Activated CD4-positive, alpha-beta T cell treated with anti-CD3 and anti-CD28 coated beads for 4 hours (primary cell): ENCODE measurements at regions not wholly inside any gene's neighbourhood (a gene's known extent, or its start where the extent isn't known, plus 50 kb on each side); places are given as distances from the start of the nearest gene placed in this dataset.

Experiments
- DNase-seq, 2 donors: peaks; one replicate each; pipeline ENCODE4 v3.0.0-alpha.2; 2020

DNA sequence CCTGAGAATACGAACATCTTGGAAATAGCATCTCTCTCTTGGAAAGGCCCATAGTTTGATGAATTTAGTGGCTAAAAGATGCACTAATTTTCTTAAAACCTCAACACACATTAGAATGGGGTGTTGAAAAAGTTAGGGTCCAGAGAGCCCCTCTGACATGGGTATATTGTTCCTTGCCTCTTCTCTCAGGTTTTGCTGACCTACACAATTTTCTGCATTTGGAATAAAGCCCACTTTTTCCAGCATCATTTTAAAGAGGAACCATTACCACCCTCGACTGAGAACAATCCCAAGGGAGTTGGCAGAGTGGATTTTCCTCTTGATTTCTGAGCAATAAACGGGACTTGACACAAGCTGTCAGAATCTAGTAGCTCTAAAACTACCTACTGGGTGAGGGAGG, 156.1 kb downstream of the PMP22 start:
- no peak for DNase-seq

- DNase-seq = no peak
Observed at GRCh38 chr17:15106540-15106939, 158.6 kb downstream of the PMP22 start.

DNA sequence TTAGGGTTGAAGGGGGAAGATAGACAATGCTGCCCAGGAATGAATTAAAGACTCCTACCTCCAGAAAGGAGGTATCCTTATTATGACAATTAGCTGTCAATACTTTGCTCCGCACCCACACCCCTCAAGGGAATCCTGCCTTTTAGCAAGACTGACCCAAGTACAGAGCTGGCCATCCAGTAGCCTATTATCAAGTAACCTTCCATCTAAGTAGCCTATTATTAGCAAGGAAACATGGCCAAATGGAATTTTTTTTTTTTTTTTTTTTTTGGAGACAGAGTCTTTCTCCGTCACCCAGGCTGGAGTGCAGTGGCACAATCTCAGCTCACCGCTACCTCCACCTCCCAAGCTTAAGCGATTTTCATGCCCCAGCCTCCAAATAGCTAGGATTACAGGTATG, 161.3 kb downstream of the PMP22 start:
- no peak for DNase-seq

DNA sequence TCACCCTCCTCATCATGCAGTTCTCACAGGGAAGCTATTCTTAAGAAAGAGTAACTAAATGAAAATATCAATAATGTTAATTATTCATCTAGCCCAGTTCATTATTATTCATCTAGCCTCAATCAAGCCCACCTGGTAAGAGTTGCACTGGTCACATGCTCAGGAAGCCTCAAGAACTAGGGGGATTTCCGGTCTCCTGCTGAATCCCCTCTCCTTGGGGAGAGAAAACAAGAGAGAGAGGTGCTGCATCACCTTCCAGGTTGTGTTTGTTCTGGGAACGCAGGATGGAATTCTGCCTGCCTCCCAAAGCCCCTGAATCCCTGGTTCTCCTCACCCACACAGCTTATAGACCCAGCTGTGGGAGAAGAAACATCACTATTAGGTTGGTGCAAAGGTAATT, 164.0 kb downstream of the PMP22 start:
- DNase-seq = no peak

DNA sequence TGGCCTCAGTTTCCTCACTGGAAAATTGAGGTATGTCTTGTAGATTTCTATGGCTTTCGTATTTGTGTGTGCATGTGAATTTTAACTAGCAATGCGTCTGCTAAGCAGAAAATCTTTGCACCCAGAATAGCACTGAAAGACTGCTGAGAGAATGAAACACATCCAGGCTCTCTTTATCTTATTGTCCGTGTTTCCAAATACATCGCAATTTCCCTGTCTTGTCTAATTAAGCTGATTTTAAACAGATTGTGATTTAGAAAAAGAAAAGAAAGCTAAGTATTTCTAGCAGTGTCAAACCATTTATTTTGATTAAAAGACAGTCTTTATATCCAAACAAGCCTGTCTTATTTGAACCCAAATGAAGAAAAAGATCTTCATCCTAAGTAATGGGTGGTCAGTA, 168.6 kb downstream of the PMP22 start:
- DNase-seq = no peak

DNA sequence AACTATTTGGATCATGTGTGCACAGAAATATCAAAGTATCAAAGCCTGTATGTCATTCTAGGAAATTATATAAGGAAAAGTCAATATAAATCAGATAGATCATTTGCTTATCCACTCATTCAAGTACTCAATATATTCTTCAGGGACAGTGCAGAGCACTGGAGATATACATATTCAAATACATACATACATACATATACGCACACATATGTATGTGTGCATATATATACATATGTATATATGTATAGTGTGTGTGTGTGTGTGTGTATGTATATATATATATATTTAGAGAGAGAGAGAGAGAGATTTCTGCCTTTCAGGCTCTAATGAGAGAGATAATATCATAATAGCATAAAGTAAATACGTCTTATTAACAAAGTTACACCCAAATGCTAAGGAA, 169.2 kb downstream of the PMP22 start:
- no peak for DNase-seq

DNA sequence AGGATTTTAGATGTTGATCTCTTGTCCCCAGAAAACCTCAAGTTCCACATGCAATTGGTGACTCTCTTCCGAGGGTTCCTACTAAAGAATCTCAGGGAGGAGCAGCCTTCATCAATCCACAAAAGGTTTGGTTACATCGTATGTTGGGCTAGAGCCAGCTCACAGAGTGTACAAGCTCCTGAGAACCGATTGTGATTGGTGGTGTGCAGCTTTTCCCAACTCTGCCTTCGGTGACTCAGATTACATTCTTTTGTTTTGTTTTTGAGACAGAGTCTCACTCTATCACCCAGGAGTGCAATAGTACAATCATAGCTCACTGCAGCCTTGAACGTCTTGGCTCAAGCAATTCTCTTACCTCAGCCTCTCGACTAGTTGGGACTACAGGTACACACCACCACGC, 172.4 kb downstream of the PMP22 start:
- no peak for DNase-seq

DNA sequence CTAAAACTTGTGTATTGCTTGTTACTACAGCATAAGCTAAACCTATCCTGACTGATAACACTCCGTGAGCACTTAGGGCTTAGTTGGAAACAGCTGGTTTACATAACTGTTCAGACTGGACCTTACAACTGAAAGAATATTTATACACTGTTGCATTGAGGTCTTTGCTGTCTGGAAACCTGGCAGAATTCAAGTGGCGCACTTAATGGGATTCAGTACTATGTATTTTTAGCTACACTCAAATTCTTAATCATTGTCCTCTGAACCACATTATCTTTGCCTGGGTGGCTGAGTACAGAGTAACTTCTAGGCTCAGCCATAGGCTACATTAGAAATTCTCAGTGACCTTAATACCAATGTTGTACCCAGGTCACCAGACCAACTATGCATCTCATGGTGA, 172.9 kb downstream of the PMP22 start:
- no peak for DNase-seq

GRCh38 chr17:15091825-15092224, 173.3 kb downstream of the PMP22 start:
- DNase-seq = no peak

DNA sequence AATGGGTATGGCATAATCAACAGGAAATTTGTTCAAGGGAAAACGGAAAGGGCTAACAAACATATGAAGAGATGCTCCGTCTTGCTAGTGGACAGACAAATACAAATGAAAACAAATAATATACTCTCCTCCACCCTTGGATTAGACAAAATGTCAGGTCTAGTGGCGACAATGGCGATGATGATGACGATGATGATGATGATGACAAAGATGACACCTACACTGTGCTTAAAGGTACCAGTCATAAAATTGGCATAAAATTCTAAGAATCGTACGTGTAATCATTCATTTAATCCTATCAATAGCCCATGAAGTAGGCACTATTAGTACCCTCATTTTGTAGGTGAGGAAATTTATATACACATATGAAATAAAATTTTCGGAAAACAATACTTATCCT, 174.6 kb downstream of the PMP22 start:
- no peak for DNase-seq

DNA sequence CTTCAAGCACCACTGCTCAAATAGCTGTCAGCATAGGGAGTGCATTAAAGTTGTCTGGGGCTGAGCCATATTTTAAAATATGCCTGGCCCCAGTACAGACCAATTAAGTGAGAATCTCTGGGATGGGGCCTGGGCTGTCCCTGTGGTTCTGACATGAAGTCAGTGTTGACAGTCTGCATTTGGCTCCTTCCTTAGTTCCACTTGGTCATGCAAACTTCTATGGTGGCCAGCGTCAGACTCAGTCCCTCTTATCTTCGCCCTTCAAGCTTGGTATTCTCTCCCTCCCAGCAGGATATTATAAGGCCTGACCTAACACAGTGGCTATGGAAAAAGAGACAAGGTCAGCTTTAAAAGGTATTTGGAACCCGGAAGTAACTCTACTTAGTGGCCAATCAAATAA, 177.2 kb downstream of the PMP22 start:
- no peak for DNase-seq

DNA sequence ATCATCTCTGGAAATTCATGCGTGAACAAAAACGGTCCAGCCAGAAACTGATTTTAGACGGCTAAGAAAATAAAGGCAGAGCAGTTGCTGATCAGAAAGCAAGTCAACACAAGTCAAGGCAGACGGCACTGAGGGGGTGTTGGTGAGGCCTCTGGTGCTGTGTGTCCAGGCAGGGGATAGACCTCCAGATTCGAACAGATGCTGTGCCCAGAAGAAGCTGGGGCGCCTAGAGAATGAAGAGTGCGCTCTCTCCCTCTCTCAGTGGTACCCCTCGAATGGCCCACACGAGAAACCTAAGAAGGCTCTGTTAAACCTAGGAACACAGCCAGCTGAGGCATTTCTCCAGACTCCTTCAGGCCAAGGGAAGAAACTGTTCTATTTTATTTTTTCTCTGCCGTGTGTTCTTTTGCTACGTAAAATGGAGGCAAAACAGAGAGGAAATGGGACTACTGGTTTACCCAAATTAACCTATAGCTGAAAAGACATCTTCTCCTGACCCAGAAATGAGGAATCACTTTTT, 178.3 kb downstream of the PMP22 start:
- DNase-seq = no peak

- no peak for DNase-seq
Observed at GRCh38 chr17:15085890-15086677, 179.0 kb downstream of the PMP22 start.

GRCh38 chr17:15083225-15083624, 181.9 kb downstream of the PMP22 start:
- DNase-seq = no peak

GRCh38 chr17:15081008-15081407, 184.1 kb downstream of the PMP22 start:
- DNase-seq = no peak

GRCh38 chr17:15078570-15078969, 186.6 kb downstream of the PMP22 start:
- no peak for DNase-seq

GRCh38 chr17:15076991-15077663, 188.0 kb downstream of the PMP22 start:
- DNase-seq = no peak

DNA sequence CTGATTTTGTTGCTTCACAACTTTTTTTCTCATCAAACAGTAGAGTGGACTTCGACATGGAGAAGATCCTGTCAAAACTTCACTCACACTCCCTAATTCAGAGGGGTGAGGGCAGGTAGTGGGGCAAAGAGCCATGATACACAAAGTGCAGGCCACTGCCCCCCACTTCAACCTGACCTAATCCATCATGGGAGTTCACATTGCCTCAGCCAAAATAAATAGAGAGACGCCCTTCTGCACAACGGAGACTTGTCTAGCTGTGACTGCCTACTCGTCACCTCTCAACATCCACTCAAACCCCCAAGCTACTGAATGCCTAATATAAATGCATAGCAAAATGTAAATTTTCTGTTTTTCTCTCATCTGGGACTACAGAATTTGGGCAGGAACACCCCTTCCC, 213.2 kb downstream of the PMP22 start:
- DNase-seq = no peak

DNA sequence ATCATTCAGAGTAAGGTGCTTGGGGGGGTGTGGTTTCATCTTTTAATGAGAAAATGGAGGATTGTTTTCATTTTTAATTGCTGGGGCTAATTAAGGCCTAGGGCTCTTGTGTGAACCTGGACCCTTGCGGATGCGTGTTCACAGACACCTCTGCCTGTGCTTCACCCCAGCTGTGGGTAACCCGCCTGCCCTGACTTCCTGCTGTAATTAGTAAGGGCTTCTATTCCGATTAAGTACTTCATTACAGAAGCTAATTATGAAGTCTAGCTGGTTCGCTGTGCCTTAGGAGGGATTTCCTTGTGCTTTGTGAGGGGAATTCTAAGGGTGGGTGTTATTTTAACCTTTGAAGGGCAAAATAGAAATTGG, 215.3 kb downstream of the PMP22 start:
- no peak for DNase-seq

GRCh38 chr17:15048933-15049794, 216.0 kb downstream of the PMP22 start:
- DNase-seq = no peak

DNA sequence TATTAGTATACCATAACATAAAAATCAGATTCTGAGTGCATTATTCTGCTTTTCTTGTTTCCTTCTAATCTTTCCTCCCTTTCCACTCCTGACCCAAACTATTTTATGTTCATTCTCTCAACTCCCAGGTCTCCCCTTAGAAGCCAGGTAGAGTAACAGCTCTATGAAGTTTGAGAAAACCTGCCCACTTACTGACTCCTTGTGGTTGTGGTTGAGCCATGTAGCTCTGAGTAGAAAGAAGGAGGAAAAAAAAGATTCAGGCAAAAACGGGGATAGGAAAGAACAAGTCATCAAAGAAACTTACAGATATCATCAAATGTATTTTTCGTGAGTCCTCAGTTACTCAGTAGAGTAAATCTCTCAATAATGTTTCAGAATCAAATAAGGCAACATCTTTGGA, 216.7 kb downstream of the PMP22 start:
- DNase-seq = no peak

DNA sequence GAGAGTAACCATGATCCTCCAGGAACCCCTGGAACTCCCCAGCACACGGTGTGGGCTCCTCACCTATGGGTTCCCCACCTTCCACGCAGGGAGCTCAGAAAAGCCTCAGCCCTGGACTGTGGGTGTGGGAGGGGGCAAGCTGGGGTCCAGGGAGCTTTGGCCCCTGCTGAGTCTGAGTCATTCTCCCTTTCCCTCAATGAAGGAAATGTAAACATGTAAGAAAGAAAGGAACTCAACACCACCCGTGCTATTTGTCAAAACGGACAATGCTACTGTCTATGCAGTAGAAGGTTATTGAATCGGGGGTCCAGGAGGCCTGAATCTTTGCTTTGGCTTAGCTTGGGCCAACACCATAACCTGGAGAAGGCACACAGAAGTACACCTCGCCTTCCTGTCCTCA, 222.8 kb downstream of the PMP22 start:
- DNase-seq = no peak

DNA sequence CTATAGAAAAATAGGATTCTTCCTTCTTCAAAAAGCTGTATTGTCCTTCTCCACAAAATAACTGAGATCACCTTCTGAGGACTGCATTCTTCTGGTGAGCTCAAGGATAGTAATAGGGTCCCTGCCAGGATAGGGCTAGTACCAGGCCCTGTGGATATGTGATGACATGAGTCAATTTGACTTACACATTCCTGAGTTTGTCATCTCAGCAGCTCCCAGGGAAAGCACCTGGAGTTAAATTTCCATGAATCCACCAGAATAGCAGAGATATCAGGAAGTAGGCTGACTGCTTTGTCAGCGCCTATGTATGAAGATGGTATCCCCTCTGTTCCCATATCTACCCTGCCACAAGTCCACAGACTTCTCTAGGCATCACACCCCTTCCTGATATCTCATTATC, 225.8 kb downstream of the PMP22 start:
- DNase-seq = no peak

GRCh38 chr17:15038656-15039055, 226.5 kb downstream of the PMP22 start:
- DNase-seq = no peak
